ENCODE measurements at regions not wholly inside any gene's neighbourhood (a gene's known extent, or its start where the extent isn't known, plus 50 kb on each side); places are given as distances from the start of the nearest gene placed in this dataset.
A peak's percentile ranks its signal among the peaks of the same experiment; 100 is the strongest.
"Not testable (repeated sequence)": the region's sequence is repeated elsewhere in the genome, so short reads cannot be mapped to it uniquely, and the experiment has no call there.

- peak; percentile 3 to 26 for DNase-seq (ENCODE audit: low read depth in 2 of 2)
Measured at GRCh38 chr4:154164931-154165839, 326.4 kb downstream of the DCHS2 start.

GRCh38 chr4:154160519-154161301, 330.9 kb downstream of the DCHS2 start:
- DNase-seq (ENCODE audit: low read depth in 2 of 2), result no peak

DNA sequence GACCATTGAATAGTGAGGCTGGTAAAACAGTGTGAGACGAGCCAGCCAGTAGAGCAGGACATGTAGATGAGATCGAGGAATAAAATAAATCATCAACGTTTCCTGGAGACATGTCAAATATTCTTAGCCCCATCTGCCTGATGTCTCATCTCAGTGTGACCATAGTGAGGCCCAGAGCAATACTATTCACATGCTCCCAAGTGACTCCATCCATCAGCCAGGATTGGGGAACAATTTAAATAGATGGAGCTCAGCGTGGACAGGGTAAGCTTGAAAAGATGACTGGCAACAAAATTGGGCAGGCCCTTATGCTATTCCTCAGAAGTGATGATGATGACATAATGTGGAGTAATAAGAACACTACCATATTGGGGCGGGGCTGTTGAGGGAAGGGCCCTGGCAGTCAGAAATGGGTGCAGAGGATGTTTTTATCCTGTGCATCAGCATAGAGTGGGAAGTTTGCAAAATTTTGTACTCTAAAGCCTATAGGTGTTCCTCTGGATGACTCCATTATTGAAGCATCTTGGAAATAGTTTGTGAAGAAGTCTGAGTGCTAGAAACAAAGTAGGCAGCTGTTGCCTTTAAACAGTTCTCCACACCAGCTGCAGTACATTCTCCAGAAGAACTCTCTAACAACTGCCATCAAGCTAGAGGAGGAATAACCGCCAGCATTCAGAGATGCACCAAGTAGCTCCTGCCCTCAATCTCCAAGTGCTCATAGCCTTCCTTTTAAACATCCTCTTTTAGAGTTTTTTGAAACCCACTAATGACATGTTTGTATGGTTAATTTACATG, 333.0 kb downstream of the DCHS2 start:
- DNase-seq (ENCODE audit: low read depth in 2 of 2), result no peak

- no peak for DNase-seq (ENCODE audit: low read depth in 2 of 2)
Measured at GRCh38 chr4:154152546-154152945, 339.1 kb downstream of the DCHS2 start.

DNA sequence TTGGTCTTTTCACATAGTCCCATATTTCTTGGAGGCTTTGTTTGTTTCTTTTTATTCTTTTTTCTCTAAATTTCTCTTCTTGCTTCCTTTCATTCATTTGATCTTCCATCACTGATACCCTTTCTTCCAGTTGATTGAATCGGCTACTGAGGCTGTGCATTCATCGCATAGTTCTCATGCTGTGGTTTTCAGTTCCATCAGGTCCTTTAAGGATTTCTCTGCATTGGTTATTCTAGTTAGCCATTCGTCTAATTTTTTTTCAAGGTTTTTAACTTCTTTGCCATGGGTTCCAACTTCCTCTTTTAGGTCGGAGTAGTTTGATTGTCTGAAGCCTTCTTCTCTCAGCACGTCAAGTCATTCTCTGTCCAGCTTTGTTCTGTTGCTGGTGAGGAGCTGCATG, 342.4 kb downstream of the DCHS2 start:
- DNase-seq (ENCODE audit: low read depth in 2 of 2), result not testable (repeated sequence)

- no peak for DNase-seq (ENCODE audit: low read depth in 2 of 2)
Measured at GRCh38 chr4:154143720-154144119, 347.9 kb downstream of the DCHS2 start.

- no peak for DNase-seq (ENCODE audit: low read depth in 2 of 2)
Measured at GRCh38 chr4:154142664-154143063, 348.9 kb downstream of the DCHS2 start.

GRCh38 chr4:154140869-154141268, 350.7 kb downstream of the DCHS2 start:
- DNase-seq (ENCODE audit: low read depth in 2 of 2), result no peak

- no peak for DNase-seq (ENCODE audit: low read depth in 2 of 2)
Measured at GRCh38 chr4:154137320-154137905, 348.5 kb upstream of the SFRP2 start.

DNA sequence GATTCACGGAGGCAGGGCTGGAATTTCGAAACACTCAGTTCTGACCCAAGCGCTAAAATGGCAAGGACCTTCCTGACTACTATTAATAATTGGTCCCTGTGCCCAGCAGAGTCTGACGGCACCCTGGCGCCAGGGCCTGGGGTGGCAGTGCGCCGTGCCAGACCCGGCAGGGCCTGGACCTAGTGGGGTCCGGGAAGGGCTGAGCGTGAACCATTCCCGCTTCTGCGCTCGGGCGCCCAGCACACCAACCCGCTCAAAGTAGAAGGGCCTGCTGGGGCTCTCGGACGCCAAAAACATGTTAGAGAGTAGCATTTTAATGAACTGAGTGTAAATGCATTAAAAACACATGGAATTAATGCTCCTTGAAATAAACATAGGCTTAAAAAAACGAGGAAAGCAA, 346.7 kb upstream of the SFRP2 start:
- no peak for DNase-seq (ENCODE audit: low read depth in 2 of 2)

DNA sequence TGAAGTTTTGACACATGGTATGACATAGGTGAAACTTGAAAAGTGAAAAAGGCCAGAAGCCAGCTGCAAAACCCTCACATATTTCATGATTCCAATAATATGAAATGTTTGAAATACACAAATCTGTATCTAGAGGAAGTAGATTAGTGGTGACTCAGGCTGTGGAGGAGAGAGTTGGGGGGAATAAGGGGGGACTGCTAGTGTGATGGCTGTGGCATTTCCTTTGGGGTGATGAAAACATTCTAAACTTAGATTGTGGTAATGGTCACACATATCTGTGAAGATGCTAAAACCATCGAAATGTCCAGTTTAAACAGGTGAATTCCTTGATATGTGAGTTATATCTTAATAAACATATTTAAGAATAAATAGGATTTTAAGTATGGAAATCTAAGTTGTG, 343.5 kb upstream of the SFRP2 start:
- DNase-seq (ENCODE audit: low read depth in 2 of 2), result no peak

- no peak for DNase-seq (ENCODE audit: low read depth in 2 of 2)
Measured at GRCh38 chr4:154126276-154126675, 337.4 kb upstream of the SFRP2 start.

- DNase-seq (ENCODE audit: low read depth in 2 of 2), result no peak
Measured at GRCh38 chr4:154125340-154125739, 336.5 kb upstream of the SFRP2 start.

GRCh38 chr4:154124539-154125255, 335.8 kb upstream of the SFRP2 start:
- no peak for DNase-seq (ENCODE audit: low read depth in 2 of 2)

DNA sequence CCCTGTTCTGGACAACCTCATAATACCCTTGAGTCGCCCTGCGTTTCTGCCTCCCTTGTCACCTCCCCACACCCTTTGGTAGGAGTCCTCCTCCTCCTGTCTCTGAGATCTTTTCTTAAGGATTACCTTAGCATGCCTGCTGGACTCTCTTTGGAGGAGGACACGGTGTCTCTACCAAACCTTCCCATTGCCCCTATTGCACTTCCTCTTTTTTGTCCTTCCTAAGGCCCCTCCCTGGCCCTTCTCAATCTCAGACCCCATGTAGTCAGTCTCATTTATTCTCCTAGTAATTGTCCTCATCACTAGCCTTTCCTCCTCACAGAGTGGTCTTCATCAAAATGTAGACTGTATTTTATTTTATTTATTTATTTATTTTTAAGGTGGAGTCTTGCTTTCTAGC, 335.0 kb upstream of the SFRP2 start:
- no peak for DNase-seq (ENCODE audit: low read depth in 2 of 2)

GRCh38 chr4:154120690-154121345, 331.9 kb upstream of the SFRP2 start:
- DNase-seq (ENCODE audit: low read depth in 2 of 2), result no peak

DNA sequence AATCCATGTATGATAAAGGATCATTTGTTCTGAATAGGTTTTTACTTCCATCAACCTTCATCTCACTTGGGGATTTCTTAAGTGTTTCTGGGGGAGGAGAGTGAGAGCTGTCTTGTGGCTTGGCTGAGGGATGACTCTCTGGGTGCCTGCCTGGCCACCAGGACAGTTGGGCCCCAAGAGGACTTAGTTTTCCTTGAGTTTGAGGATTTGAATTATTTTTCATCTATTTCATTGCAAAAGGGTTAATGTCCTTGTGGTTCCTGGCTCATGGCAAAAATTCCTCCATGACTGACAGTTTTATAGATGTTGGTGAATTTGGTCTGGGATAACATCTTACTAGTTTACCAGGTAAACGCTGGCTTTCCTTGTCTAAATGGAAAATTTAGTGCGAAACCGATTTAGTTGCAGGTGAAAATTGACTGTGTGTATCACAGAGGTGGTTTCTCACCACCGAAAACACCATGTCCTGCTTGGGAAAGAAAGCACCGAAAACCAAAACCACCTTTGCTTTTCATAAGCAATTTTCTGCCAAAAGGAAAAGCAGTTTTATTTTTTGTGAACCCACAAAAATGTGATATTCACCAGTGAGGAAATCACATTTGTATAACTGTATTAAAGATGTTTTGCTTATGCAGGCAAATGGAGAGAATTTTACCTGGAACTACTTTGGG, 331.3 kb upstream of the SFRP2 start:
- no peak for DNase-seq (ENCODE audit: low read depth in 2 of 2)

DNA sequence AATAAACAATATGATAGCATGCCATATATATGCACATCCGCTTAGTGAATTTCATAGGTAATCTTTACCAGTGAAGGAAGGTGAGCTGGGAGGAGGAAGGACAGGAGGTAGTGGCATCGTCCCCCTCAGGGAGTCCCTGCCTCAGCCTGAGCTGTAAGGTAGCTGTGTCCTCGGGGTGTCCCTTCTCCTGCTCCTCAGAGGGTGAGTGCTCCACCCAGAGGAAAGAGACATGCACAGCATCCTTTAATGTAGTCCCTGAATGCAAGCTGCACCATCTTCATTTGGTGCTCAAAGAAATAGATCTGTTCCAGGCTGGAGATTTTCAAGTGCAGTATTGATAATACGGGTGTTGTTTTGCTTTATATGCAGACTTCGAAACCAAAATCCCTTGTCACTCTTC, 330.4 kb upstream of the SFRP2 start:
- no peak for DNase-seq (ENCODE audit: low read depth in 2 of 2)

- not testable (repeated sequence) for DNase-seq (ENCODE audit: low read depth in 2 of 2)
Measured at GRCh38 chr4:154117726-154118125, 328.8 kb upstream of the SFRP2 start.

DNA sequence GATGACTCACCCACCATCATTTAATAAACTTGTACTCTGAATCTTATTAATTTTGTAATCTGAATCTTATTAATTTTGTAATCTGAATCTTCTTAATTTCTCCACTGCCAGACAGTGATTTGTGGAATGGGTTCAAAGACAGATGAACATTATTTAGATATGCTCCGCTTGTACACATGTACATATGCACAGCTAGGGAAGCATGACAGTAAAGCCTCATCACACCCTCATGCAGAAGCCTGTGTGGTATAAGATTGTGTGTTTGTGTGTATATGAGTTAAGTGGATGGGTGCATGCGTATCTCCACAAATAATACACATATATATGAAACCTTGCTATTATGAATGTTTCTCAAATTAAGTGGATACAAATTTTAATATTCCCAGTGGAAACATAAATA, 318.5 kb upstream of the SFRP2 start:
- no peak for DNase-seq (ENCODE audit: low read depth in 2 of 2)
